Stomach (tissue), 8 donors: ENCODE measurements at regions not wholly inside any gene's neighbourhood (a gene's known extent, or its start where the extent isn't known, plus 50 kb on each side); places are given as distances from the start of the nearest gene placed in this dataset.

Experiments
- DNase-seq, 2 donors: peaks; one replicate each; pipeline versions ENCODE4 v3.0.0 to v3.0.0-alpha.2; 2013 to 2019
- H3K27ac ChIP-seq, 5 donors: fragments of 200-600 bp in 4 of 5; sonication (generic) in 4 of 5; one replicate each; pipeline ENCODE4 v1.5.1; 2013 to 2019; ENCODE audit warnings: mild to moderate bottlenecking in 1 of 5, moderate library complexity in 1 of 5
- H3K27me3 ChIP-seq, 3 donors: fragments of 200-600 bp; sonication (generic); one replicate each; pipeline ENCODE4 v1.5.1; 2017 to 2019; ENCODE audit warnings: mixed run types in 1 of 3
- H3K36me3 ChIP-seq, 4 donors: fragments of 200-600 bp; sonication (generic); 1 replicate in 3 of 4; 2 replicates in 1 of 4; pipeline ENCODE4 v1.5.1; 2016 to 2019
- H3K4me1 ChIP-seq, 4 donors: fragments of 200-600 bp; sonication (generic); one replicate each; pipeline ENCODE4 v1.5.1; 2016 to 2019
- H3K4me3 ChIP-seq, 4 donors: fragments of 200-600 bp; sonication (generic) in 3 of 4; one replicate each; pipeline ENCODE4 v1.5.1; 2016 to 2019; ENCODE audit warnings: mild to moderate bottlenecking in 1 of 4
- H3K9me3 ChIP-seq, 4 donors: fragments of 200-600 bp; sonication (generic); one replicate each; pipeline ENCODE4 v1.5.1; 2016 to 2019
- EP300 ChIP-seq: sonication (generic); formaldehyde crosslinking; IDR thresholded peaks from one replicate; pipeline ENCODE4 v1.6.1; 2017; ENCODE audit warnings: antibody characterized with exemption
- POLR2A ChIP-seq, 4 donors: fragments of 450-650 bp; IDR thresholded peaks; one replicate each; pipeline ENCODE4 v1.6.1; 2016; ENCODE audit warnings: antibody characterized with exemption in 4 of 4, control low read depth in 2 of 4, mild to moderate bottlenecking in 1 of 4, moderate library complexity in 1 of 4
- POLR2AphosphoS5 ChIP-seq, 3 donors: sonication (generic); formaldehyde crosslinking; IDR thresholded peaks; one replicate each; pipeline ENCODE4 v1.6.1; 2016; ENCODE audit warnings: antibody characterized with exemption in 3 of 3
- WGBS, 5 donors: extraction: QIAGEN DNeasy Blood & Tissue Kit in 3 of 5; methylation state at CpG; one replicate each; pipeline versions ENCODE4 v1.1.5 to v1.1.7; 2013 to 2018; 5-methylcytosine and 5-hydroxymethylcytosine counted together
- intact Hi-C: fragments of 100-400 bp; cut with DNase I; formaldehyde crosslinking; loops from one replicate; pipeline ENCODE4 v1.15.1; 2023; ENCODE audit warnings: low total_unique reads
- TF ChIP-seq, protein P1 (sequence below), 7 experiments: fragments of 450-650 bp in 4 of 7; fragments of 200-600 bp in 3 of 7; sonication (generic) in 3 of 7; IDR thresholded peaks; one replicate each; pipeline ENCODE4 v1.5.1; 2016 to 2019; ENCODE audit warnings: antibody characterized with exemption in 7 of 7, control low read depth in 2 of 7, mild to moderate bottlenecking in 1 of 7
- donor health status: healthy with polysubstance abuse.
- donor health status: Bipolar disorder and iron deficiency.
- donor health status: healthy.

DNA sequence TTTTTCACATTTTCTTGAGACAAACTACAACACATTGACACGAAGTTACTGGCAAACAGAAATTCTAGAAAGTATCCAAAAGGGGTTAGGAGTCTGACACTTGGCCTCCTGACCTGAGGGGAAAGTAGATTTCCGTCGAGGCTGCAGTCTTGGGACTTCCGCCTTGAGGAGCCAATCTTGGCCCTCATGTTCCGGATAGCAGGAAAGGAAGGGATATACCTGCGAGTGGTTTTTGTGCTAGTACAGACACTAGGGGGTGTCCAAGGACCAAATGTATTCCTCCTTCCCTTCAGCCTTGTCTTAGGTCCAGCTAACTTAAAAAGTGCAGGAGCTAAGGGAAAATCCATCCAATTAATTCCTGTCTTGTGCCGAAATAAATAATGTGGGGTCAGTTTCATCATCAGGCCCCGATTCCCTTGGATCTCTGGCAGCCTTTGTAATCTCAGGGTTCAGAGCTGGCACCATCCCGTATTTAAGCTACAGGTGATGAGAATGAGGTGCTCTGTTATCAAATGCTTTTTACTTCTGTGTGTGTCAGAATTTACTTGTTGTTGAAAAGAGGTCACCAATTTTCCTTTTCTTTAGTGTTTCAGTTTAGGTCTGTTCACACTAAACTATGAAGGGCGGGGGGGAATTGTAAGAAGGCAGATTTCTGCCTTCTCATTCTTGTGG is 330.2 kb upstream of the FANCL start:
- WGBS, 5 donors = 18 to 25% (median 24%) methylated on average over 10 of the region's 10 CpGs
- H3K9me3 ChIP-seq = no peaks in the 10 kb centered on the region
- H3K27me3 ChIP-seq = no peaks in the 10 kb centered on the region
- H3K4me1 ChIP-seq = peaks cover 0 to 7% (median 0%) of the 10 kb centered on the region in 4 donors
- no peak overlapping the region for H3K4me3 ChIP-seq
- H3K27ac ChIP-seq = no peak overlapping the region
- peak in 1 of 2 donors; percentile 88 for DNase-seq
- intact Hi-C loops = no loop called here
- TF ChIP-seq POLR2A (IDR thresholded peaks at IDR 0.05) (no peak), POLR2AphosphoS5 (IDR thresholded peaks at IDR 0.05) (no peak), EP300 (no peak)
- TF ChIP-seq, protein P1, sequence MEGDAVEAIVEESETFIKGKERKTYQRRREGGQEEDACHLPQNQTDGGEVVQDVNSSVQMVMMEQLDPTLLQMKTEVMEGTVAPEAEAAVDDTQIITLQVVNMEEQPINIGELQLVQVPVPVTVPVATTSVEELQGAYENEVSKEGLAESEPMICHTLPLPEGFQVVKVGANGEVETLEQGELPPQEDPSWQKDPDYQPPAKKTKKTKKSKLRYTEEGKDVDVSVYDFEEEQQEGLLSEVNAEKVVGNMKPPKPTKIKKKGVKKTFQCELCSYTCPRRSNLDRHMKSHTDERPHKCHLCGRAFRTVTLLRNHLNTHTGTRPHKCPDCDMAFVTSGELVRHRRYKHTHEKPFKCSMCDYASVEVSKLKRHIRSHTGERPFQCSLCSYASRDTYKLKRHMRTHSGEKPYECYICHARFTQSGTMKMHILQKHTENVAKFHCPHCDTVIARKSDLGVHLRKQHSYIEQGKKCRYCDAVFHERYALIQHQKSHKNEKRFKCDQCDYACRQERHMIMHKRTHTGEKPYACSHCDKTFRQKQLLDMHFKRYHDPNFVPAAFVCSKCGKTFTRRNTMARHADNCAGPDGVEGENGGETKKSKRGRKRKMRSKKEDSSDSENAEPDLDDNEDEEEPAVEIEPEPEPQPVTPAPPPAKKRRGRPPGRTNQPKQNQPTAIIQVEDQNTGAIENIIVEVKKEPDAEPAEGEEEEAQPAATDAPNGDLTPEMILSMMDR (IDR thresholded peaks at IDR 0.05) = peak in 4 of 7 experiments; percentile 27 to 41 (median 35)
- H3K36me3 ChIP-seq = no peaks in the 10 kb centered on the region

DNA sequence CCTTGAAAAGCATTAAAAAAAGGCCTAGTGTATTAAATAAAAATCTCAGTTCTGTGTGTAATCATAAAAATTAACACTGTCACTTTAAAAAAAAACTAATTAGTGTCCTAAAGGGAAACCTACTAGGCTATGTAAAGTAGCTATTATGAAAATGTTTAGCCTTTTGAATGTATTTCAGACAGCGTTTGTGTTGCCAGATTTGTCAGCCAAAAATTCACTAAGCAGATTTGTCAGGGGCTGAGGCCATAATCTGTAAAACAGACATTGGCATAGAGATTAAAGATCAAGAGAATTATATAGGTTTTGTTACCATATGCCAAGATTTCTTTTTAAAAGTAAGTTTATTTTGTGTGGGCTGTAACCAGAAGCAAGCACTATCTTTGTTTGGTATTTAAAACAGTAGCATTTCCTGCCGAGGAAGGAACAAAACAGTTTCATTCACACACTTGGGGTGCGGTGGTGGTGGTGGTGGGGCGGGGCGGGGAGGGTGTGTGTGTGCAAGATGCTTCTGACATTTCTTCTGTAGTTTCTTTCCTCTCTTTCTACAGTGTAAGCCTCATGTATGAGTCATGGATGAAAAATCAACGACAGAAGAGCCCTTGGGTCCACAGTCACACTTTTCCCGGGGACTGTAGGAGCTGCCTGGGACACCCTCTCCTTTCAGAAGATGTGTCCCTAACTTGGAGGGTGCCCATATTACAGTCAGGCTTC is 328.5 kb upstream of the FANCL start:
- intact Hi-C loops = no loop called here
- peak in 1 of 2 donors; percentile 20 for DNase-seq
- no peak overlapping the region for H3K4me3 ChIP-seq

DNA sequence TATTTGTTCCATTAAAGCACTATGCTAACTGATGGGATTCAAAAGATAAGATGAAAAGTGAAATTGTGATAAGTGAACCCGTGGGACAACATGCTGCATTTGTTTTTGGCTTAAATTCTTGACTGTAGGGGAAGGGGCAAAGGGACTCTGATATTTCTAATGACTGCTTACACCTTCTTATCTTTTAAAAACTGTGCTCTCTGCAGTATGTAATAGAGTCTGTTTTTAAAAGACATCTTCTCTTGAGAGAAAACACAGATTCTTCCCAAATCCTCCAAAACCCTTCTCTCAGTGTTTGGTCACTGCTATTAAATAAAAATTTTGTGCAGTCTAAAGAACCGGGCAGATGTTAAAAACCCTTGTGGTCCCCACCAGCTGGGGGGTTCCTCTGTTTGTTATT is 327.8 kb upstream of the FANCL start:
- TF ChIP-seq EP300 (no peak), POLR2AphosphoS5 (IDR thresholded peaks at IDR 0.05) (no peak), POLR2A (IDR thresholded peaks at IDR 0.05) (no peak)
- TF ChIP-seq, protein P1 (IDR thresholded peaks at IDR 0.05) = no peak
- intact Hi-C loops = no loop called here
- 44 to 51% (median 47%) methylated on average over 2 of the region's 2 CpGs for WGBS, 5 donors

More for the DNA sequence above, 328.5 kb upstream of the FANCL start:
- no peaks in the 10 kb centered on the region for H3K27me3 ChIP-seq
- no peaks in the 10 kb centered on the region for H3K9me3 ChIP-seq
- WGBS, 5 donors = 18 to 35% (median 26%) methylated on average over 7 of the region's 7 CpGs
- H3K27ac ChIP-seq = no peak overlapping the region
- H3K36me3 ChIP-seq = no peaks in the 10 kb centered on the region
- TF ChIP-seq, protein P1 (IDR thresholded peaks at IDR 0.05) = no peak
- TF ChIP-seq POLR2AphosphoS5 (IDR thresholded peaks at IDR 0.05) (no peak), EP300 (no peak), POLR2A (IDR thresholded peaks at IDR 0.05) (no peak)
- peaks cover 0 to 7% (median 0%) of the 10 kb centered on the region in 4 donors for H3K4me1 ChIP-seq

GRCh38 chr2:58562276-58562675 is 321.2 kb upstream of the FANCL start:
- Histone ChIP-seq H3K9me3 (no peaks in the 10 kb centered on the region), H3K4me1 (no peaks in the 10 kb centered on the region), H3K36me3 (no peaks in the 10 kb centered on the region), H3K4me3 (no peak overlapping the region), H3K27ac (no peak overlapping the region), H3K27me3 (no peaks in the 10 kb centered on the region)
- intact Hi-C loops = no loop called here
- DNase-seq = no peak
- WGBS, 5 donors = 43 to 52% (median 46%) methylated on average over 2 of the region's 2 CpGs
- TF ChIP-seq EP300 (no peak), POLR2AphosphoS5 (IDR thresholded peaks at IDR 0.05) (no peak), POLR2A (IDR thresholded peaks at IDR 0.05) (no peak)
- TF ChIP-seq, protein P1 (IDR thresholded peaks at IDR 0.05) = no peak

More for the DNA sequence above, 327.8 kb upstream of the FANCL start:
- Histone ChIP-seq H3K27ac (no peak overlapping the region), H3K9me3 (no peaks in the 10 kb centered on the region), H3K4me3 (no peak overlapping the region), H3K4me1 (peaks cover 0 to 7% (median 0%) of the 10 kb centered on the region in 4 donors), H3K36me3 (no peaks in the 10 kb centered on the region), H3K27me3 (no peaks in the 10 kb centered on the region)
- peak in 1 of 2 donors; percentile 11 for DNase-seq
